HCT116 (cell line): ENCODE measurements at regions not wholly inside any gene's neighbourhood (a gene's known extent, or its start where the extent isn't known, plus 50 kb on each side); places are given as distances from the start of the nearest gene placed in this dataset.
"Not testable (repeated sequence)": the region's sequence is repeated elsewhere in the genome, so short reads cannot be mapped to it uniquely, and the experiment has no call there.

Experiments used
- ATAC-seq: fragments of 200-7000 bp; cut with Tn5 transposase; 2 replicates; pipeline ENCODE4 v1.9.1; 2020; ENCODE audit warnings: mild to moderate bottlenecking, moderate library complexity
- BruUV-seq: library from RNA; stranded (reverse); fragments of 400-500 nt; replicated peaks from 2 replicates; lab custom pipeline; 2021; lab: Mats Ljungman, UMichigan
- CTCF ChIA-PET: fragments of 300-600 bp; sonication (Branson Sonifier 250); formaldehyde crosslinking; loops from one replicate; lab custom pipeline; 2021; ENCODE audit warnings: antibody characterized with exemption; lab: Charles Lee
- POLR2A ChIA-PET: fragments of 300-600, 350-600 bp; sonication (Branson Sonifier 250); formaldehyde crosslinking; loops from one replicate; lab custom pipeline; 2021; ENCODE audit warnings: antibody characterized with exemption; lab: Charles Lee
- RAD21 ChIA-PET, 2 experiments: fragments of 300-600 bp; sonication (Branson Sonifier 250); formaldehyde crosslinking; loops; one replicate each; lab custom pipeline; 2023; ENCODE audit warnings: low total read pairs in 2 of 2; ENCODE audit not compliant: uncharacterized antibody in 2 of 2, unreplicated experiment in 2 of 2, low non-redundant PET in 1 of 2; lab: Charles Lee
- DNase-seq: peaks from one replicate; pipeline ENCODE4 v3.0.0-alpha.2; 2010; ENCODE audit warnings: low read depth, low spot score
- H2AFZ ChIP-seq: fragments of 200-600 bp; shearing (Covaris generic), sonication (generic); 2 replicates; pipeline ENCODE4 v1.6.1; 2017; ENCODE audit warnings: low read depth, mixed run types, mixed read lengths, antibody characterized with exemption, low read length; ENCODE audit not compliant: poor library complexity, severe bottlenecking
- H3K27ac ChIP-seq: 2 replicates; pipeline ENCODE4 v1.5.1; 2012; ENCODE audit warnings: low read depth, low read length
- H3K27me3 ChIP-seq: fragments of 200-600 bp; sonication (generic); 2 replicates; pipeline ENCODE4 v1.6.1; 2016; ENCODE audit warnings: mixed run types, low read length, mixed read lengths; ENCODE audit not compliant: insufficient read depth
- H3K36me3 ChIP-seq, 2 experiments: fragments of 200-500 bp in 1 of 2; fragments of 200-600 bp in 1 of 2; sonication (Bioruptor generic) in 1 of 2; sonication (generic) in 1 of 2; 2 replicates each; pipeline versions ENCODE4 v1.5.1 to v1.6.1; 2014 to 2016; ENCODE audit warnings: low read length in 2 of 2, inconsistent platforms in 1 of 2, mixed read lengths in 1 of 2, mixed run types in 1 of 2; ENCODE audit not compliant: insufficient read depth in 2 of 2, control insufficient read depth in 1 of 2
- H3K4me1 ChIP-seq, 2 experiments: fragments of 200-600 bp in 1 of 2; sonication (generic) in 1 of 2; 2 replicates each; pipeline versions ENCODE4 v1.5.1 to v1.6.1; 2012 to 2017; ENCODE audit warnings: low read length in 2 of 2, inconsistent platforms in 1 of 2, mild to moderate bottlenecking in 1 of 2, mixed read lengths in 1 of 2, mixed run types in 1 of 2, moderate library complexity in 1 of 2; ENCODE audit not compliant: insufficient read depth in 2 of 2, control insufficient read depth in 1 of 2
- H3K4me2 ChIP-seq: fragments of 200-600 bp; sonication (generic); 2 replicates; pipeline ENCODE4 v1.6.1; 2017; ENCODE audit warnings: mixed run types, low read length, mixed read lengths
- H3K4me3 ChIP-seq, 2 experiments: fragments of 200-600 bp in 1 of 2; sonication (generic) in 1 of 2; replicated peaks in 1 of 2; 2 replicates each; pipeline ENCODE4 v1.5.1; 2011 to 2016; ENCODE audit warnings: low read length in 2 of 2, control low read depth in 1 of 2, low read depth in 1 of 2, mild to moderate bottlenecking in 1 of 2, mixed read lengths in 1 of 2, mixed run types in 1 of 2
- H3K79me2 ChIP-seq: fragments of 200-600 bp; sonication (generic); 2 replicates; pipeline ENCODE4 v1.6.1; 2017; ENCODE audit warnings: mild to moderate bottlenecking, mixed run types, low read length, moderate library complexity, mixed read lengths; ENCODE audit not compliant: insufficient read depth
- H3K9ac ChIP-seq: fragments of 200-600 bp; sonication (generic); 2 replicates; pipeline ENCODE4 v1.6.1; 2016; ENCODE audit warnings: low read length, mixed read lengths
- H3K9me2 ChIP-seq: fragments of 200-600 bp; sonication (generic), shearing (Covaris generic); 2 replicates; pipeline ENCODE4 v1.6.1; 2017; ENCODE audit warnings: mixed run types, mild to moderate bottlenecking, moderate library complexity; ENCODE audit not compliant: insufficient read depth
- H3K9me3 ChIP-seq, 2 experiments: fragments of 200-500 bp in 1 of 2; fragments of 200-600 bp in 1 of 2; sonication (Bioruptor generic) in 1 of 2; sonication (generic) in 1 of 2; 2 replicates each; pipeline ENCODE4 v1.6.1; 2014 to 2017; ENCODE audit warnings: low read length in 2 of 2, mixed read lengths in 2 of 2, inconsistent platforms in 1 of 2, low read depth in 1 of 2, mild to moderate bottlenecking in 1 of 2, mixed run types in 1 of 2, moderate library complexity in 1 of 2; ENCODE audit not compliant: control insufficient read depth in 1 of 2, insufficient read depth in 1 of 2
- H4K20me1 ChIP-seq: fragments of 200-600 bp; sonication (generic), shearing (Covaris generic); 2 replicates; pipeline ENCODE4 v1.6.1; 2017; ENCODE audit warnings: mixed run types, mild to moderate bottlenecking, moderate library complexity; ENCODE audit not compliant: insufficient read depth
- CBX3 ChIP-seq: IDR thresholded peaks from 2 replicates; pipeline ENCODE4 v1.6.1; 2012; ENCODE audit warnings: low read depth
- CEBPB ChIP-seq: IDR thresholded peaks from 2 replicates; pipeline ENCODE4 v1.6.1; 2012; ENCODE audit warnings: low read depth
- EGR1 ChIP-seq: IDR thresholded peaks from 2 replicates; pipeline ENCODE4 v1.6.1; 2012; ENCODE audit warnings: low read depth
- EZH2 ChIP-seq: fragments of 200-600 bp; sonication (generic); IDR thresholded peaks from 2 replicates; pipeline ENCODE4 v1.6.1; 2017; ENCODE audit warnings: antibody characterized with exemption, mixed run types
- SRF ChIP-seq: IDR thresholded peaks from 2 replicates; pipeline ENCODE4 v1.6.1; 2012; ENCODE audit warnings: low read depth
- YY1 ChIP-seq: IDR thresholded peaks from 2 replicates; pipeline ENCODE4 v1.6.1; 2011; ENCODE audit warnings: low read length, low read depth, moderate library complexity, mild to moderate bottlenecking; ENCODE audit not compliant: insufficient replicate concordance; ENCODE audit errors: extremely low read depth
- intact Hi-C: fragments of 100-400 bp; cut with micrococcal nuclease; formaldehyde crosslinking; loops from 2 replicates; pipeline ENCODE4 v1.10.0; 2022
- TF ChIP-seq, protein P1 (sequence below): IDR thresholded peaks from 2 replicates; pipeline ENCODE4 v1.6.1; 2011; ENCODE audit warnings: mild to moderate bottlenecking, low read length, moderate library complexity; ENCODE audit not compliant: insufficient replicate concordance; ENCODE audit errors: extremely low read depth

DNA sequence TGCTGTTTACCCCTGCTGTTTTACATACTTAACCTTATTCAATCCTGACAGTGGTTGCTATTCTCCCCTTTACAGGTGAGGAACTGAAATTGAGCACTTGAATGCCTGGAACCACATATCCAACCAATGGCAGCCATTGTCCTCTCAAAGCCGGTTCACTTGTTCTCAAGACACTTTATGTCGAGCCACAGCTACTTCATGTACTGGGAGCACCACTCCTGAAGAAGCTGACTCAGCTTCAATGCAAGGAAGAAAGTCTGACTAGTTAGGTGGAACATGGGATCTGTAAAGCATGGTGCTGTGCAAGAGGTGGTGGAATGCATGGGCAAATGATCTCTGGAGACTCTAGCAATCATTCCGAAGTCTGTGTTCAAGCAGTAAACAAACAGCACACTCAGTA lies 113.9 kb upstream of the CPM start:
- POLR2A ChIA-PET, result no interaction called here
- DNase-seq, result no peak
- H3K4me2 ChIP-seq, result no peak overlapping the region
- CTCF ChIA-PET, result no interaction called here
- no peak for ATAC-seq
- no peak overlapping the region for H2AFZ ChIP-seq
- no peaks in the 10 kb centered on the region for H3K79me2 ChIP-seq
- no peak overlapping the region for H3K4me3 ChIP-seq
- H3K9me2 ChIP-seq, result no peaks in the 10 kb centered on the region
- BruUV-seq, result no TSS peak
- H3K27me3 ChIP-seq, result no peaks in the 10 kb centered on the region
- no peaks in the 10 kb centered on the region for H4K20me1 ChIP-seq
- no peak overlapping the region for H3K9ac ChIP-seq
- RAD21 ChIA-PET, result no interaction called here
- no peak overlapping the region for H3K27ac ChIP-seq
- no peak for TF ChIP-seq CBX3
- intact Hi-C loops, result no loop called here
- H3K4me1 ChIP-seq, result peaks cover 0 to 8% of the 10 kb centered on the region in 2 experiments; a peak in 1 of 4 replicates
- H3K9me3 ChIP-seq, result no peaks in the 10 kb centered on the region
- no peaks in the 10 kb centered on the region for H3K36me3 ChIP-seq

DNA sequence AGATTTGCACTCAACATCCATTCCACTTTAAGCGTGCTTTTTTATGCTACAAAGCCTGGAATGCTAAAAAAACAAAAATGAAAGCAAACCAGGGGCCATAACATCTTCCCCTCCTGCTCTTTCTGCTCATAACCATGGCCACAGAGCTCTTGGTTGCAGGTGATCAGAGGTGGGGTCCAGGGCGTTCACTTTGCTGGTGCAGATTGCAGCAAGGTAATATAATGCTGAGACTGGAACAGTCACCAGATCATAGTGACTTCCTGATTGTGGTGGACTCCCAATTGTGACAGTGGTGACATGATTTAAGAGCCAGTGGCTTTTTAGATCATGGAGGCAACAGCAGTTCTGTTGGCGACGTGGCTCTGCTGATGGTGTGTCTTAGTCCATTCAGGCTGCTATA lies 115.0 kb upstream of the CPM start:
- POLR2A ChIA-PET, result no interaction called here
- Histone ChIP-seq H3K27me3 (no peaks in the 10 kb centered on the region), H3K4me3 (no peak overlapping the region), H3K27ac (no peak overlapping the region), H3K9me3 (no peaks in the 10 kb centered on the region), H2AFZ (no peak overlapping the region), H4K20me1 (no peaks in the 10 kb centered on the region), H3K9me2 (no peaks in the 10 kb centered on the region), H3K9ac (no peak overlapping the region), H3K36me3 (no peaks in the 10 kb centered on the region), H3K4me1 (peaks cover 7 to 15% of the 10 kb centered on the region in 2 experiments), H3K4me2 (no peak overlapping the region), H3K79me2 (no peaks in the 10 kb centered on the region)
- ATAC-seq (no peak), DNase-seq (no peak)
- RAD21 ChIA-PET, result no interaction called here
- TF ChIP-seq EGR1 (no peak), YY1 (no peak), EZH2 (no peak), CEBPB (no peak), SRF (no peak)
- TF ChIP-seq, protein P1, sequence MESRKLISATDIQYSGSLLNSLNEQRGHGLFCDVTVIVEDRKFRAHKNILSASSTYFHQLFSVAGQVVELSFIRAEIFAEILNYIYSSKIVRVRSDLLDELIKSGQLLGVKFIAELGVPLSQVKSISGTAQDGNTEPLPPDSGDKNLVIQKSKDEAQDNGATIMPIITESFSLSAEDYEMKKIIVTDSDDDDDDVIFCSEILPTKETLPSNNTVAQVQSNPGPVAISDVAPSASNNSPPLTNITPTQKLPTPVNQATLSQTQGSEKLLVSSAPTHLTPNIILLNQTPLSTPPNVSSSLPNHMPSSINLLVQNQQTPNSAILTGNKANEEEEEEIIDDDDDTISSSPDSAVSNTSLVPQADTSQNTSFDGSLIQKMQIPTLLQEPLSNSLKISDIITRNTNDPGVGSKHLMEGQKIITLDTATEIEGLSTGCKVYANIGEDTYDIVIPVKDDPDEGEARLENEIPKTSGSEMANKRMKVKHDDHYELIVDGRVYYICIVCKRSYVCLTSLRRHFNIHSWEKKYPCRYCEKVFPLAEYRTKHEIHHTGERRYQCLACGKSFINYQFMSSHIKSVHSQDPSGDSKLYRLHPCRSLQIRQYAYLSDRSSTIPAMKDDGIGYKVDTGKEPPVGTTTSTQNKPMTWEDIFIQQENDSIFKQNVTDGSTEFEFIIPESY, result no peak
- intact Hi-C loops, result no loop called here
- CTCF ChIA-PET, result no interaction called here
- BruUV-seq, result no TSS peak

DNA sequence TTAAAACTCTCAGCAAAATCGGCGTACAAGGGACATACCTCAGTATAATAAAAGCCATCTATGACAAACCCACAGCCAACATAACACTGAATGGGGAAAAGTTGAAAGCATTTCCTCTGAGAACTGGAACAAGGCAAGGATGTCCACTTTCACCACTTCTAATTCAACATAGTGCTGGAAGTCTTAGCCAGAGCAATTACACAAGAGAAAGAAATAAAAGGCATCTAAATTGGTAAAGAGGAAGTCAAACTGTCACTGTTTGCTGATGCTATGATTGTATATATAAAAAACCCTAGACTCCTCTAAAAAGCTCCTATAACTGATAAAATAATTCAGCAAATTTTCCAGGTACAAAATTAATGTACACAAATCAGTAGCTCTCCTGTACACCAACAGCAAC lies 116.9 kb upstream of the CPM start:
- DNase-seq, BruUV-seq, RAD21 ChIA-PET, H3K9me3 ChIP-seq, POLR2A ChIA-PET, intact Hi-C loops, H4K20me1 ChIP-seq, H3K27me3 ChIP-seq, H3K9me2 ChIP-seq, CTCF ChIA-PET, H3K36me3 ChIP-seq, H3K27ac ChIP-seq, H3K79me2 ChIP-seq, H3K4me3 ChIP-seq, ATAC-seq, H2AFZ ChIP-seq, H3K9ac ChIP-seq, H3K4me2 ChIP-seq: not testable (repeated sequence)
- peaks cover 8 to 20% of the 10 kb centered on the region in 2 experiments for H3K4me1 ChIP-seq
